HG02943 (cell line): ENCODE measurements at regions not wholly inside any gene's neighbourhood (a gene's known extent, or its start where the extent isn't known, plus 50 kb on each side); places are given as distances from the start of the nearest gene placed in this dataset.

Experiments used
- ATAC-seq: cut with Tn5 transposase; IDR thresholded peaks from one replicate; pipeline ENCODE4 v1.9.1; 2021; ENCODE audit warnings: mild to moderate bottlenecking, low read depth, moderate library complexity; ENCODE audit not compliant: unreplicated experiment

DNA sequence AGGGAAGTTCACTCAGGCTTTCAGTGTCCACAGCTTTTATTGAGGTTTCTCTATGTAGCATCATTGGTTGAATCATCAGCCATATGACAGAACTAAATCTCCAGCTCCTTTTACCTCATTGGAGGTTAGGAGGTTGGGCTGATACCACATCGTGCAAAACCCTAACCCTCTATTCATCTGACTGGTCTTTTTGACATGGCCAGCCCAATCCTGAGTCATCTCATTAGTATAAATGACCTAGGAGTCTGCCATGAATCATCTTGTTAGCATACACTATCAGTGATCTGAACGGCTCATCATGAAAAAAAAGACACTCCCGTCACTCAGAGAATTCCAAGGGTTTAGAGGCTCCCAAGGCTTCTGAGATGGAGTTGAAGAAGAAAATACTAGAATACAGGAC, 669.8 kb upstream of the POT1 start:
- ATAC-seq = no peak

DNA sequence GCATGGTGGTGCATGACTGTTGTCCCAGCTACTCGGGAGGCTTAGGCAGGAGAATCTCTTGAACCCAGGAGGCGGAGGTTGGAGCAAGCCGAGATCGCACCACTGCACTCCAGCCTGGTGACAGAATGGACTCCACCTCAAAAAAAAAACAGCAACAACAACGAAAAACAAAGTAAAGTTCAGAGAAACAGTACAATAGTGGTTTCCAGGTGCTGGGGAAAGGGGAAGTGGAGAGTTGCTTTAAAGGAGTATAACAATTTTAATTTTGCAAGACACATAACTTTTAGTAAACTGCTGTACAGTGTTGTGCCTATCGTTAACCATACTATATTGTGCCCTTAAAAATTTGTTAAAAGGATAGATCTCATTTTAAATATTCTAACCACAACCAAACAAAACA, 662.7 kb upstream of the POT1 start:
- ATAC-seq = no peak

DNA sequence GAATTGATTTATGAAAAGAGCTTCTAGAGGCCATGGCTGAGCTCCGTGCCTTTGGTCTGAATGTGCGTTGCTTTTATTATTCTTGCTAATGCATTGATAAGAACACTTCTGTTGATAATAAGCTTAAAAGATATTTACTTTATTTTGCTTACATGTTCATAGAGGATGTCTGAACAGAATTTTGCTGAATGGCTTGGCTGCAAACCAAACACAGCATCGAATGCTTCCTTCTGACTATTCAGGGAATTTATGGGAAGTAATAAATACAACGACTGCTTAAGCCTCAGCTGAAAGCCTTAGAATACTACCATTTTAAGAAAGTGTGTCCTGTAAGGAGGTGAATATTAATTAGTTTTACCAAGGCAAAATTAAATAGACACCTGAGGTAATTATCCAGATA, 643.5 kb upstream of the POT1 start:
- no peak for ATAC-seq

DNA sequence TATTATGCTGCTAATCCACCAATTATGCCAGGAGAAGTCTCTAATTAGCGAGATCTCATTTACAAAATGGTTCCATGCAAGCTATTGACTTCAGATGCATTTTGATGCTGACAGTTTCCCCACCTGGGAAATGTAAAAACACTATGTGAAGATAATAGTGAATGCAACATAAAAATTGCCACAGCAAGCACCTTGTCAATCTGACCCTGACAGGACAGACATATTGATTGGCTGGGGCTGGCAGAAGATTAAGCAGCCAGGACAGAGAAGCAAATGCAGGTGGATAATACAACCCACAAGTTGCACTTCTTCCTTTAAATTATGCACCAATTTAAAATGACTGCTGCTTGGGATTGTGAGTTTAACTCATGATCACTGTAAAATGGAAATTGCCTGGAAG, 642.8 kb upstream of the POT1 start:
- no peak for ATAC-seq

DNA sequence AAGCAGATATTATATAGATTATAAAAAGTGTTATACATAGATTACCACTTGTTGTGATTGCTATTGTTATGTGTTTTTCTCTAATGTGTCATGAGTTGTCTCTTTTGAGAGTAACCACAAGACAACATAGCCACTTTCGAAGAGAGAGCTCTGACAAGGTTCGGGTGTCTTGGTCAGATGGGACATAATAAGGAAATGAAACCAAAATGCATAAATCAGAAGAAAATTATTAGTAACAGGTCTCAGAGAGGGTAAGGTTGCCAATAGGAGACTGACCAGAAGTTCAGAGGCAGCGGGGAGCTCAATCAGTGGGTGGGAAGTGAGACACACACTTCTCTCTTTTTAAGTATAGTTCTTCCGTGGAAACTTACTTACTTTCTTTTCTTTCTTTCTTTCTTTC, 639.2 kb upstream of the POT1 start:
- no peak for ATAC-seq

DNA sequence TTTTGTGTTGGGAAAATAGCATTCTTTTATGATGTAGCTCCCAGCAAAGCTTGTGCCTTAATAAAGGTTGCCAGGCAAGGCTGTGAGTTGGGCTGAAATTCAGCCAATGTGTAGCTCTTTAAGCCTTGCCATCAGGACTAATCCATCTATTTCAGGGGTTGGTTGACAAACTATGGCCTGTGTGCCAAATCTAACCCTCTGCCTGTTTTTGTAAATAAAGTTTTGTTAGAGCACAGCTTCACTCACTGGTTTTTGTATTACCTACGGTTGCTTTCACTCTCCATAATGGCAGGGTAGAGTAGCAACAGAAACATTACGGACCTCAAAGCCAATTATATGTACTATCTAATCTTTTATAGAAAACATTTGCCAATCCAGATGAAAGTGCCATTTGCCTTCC, 638.1 kb upstream of the POT1 start:
- no peak for ATAC-seq

DNA sequence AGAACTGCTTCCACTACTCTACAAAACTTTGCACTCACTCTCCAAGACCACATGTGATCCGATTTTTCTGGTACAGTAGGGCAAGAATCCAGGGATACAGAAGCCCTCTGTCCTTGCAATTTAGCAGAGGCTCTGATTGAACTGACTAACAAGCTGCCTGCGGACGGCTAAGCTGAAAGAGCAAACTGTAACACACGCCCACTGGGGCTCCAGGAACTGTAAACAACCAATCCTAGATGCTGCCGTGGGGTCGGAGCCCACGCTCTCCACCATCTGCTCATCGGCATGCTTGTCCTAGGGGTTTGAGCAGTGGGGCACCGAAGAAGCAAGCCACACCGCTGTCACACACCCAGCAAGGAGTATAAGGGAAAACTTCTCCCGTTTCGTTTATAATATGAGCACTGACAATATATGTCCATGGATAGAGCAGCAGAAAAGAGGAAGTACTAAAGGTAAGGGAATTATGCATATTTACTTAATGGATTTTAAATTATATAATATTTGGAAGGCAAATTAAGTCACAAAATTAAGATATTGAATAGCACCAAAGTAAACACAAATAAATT, 634.4 kb upstream of the POT1 start:
- no peak for ATAC-seq

DNA sequence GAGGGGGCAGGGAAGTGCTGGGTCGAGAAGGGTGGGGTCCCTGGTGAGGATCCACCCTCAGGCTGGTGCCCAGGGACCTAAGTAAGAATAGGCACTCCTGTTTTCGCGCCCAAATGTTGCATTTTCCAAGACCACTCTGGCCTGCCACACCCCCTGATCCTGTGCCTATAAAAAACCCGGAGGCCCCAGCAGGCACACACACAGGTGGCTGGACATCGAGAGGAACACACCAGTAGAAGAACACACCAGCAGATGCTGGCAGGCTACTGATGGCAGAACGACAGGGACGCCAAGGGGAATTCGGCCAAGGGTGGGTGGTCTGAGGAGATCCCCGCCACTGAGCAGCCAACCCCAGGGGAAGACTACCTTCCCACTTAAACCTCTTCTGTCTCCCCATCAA, 633.9 kb upstream of the POT1 start:
- no peak for ATAC-seq

DNA sequence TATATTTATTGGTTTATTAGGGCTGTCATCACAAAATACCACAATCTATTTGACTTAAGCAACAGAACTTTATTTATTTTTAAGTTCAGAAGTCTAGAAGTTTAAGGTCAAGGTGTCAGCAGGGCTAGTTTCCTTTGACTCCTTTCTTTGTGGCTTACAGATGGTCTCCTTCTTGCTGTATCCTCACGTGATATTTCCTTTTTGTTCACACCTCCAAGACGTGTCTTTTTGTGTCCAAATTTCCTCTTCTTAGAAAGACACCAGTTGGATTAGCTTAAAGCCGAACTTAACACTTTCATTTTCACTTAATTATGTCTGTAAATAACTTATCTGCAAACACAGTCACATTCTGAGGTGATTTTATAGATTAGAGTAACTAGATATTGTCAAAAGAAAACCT, 631.4 kb upstream of the POT1 start:
- ATAC-seq = no peak

DNA sequence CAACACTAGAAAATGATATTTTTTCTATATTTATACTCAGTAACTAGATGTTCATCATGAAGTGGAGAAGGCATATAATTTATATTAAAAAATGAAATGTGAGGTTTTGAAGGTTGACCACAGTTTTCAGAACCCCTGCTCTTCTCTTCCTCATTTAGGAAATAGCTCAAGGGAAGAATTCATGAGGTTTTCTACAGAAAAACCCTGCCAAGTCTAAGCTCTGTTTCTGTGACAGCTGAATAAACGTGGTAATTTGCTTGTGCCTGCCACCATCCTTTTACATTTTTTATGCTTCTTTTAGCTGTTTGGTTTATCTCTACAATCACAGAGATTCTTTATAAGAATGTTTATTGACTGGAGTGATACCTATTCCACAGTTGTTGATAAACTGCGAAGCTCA, 630.3 kb upstream of the POT1 start:
- ATAC-seq = no peak

DNA sequence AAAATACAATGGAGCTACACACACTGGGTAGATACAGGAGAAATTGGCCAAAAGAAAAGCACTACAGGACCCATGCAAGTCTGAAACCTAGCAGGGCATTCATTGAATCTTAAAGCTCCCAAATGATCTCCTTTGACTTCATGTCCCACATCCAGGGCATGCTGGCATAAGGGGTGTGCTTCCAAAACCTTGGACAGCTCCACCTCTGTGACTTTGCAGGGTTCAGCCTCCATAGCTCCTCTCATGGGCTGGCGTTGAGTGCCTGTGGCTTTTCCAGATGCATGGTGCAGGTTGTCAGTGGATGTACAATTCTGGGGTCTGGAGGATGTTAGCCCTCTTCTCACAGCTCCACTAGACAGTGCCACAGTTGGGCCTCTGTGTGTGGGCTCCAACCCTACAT, 626.3 kb upstream of the POT1 start:
- ATAC-seq = no peak

DNA sequence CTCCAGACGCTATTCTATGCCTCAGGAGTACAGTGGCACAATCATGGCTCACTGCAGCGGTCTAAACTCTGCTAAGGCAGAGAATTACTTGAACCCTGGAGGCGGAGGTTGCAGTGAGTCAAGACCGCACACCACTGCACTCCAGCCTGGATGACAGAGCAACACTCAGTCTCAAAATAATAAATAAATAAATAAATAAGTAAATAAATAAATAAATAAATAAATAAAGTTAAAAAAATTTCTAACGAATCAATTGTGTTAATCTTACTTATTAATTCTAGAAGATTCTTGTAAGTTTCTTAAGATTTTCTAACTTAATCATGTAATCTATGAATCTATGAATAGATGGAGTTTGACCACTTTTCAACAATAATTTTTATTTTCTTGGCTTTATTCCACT, 621.4 kb upstream of the POT1 start:
- ATAC-seq = no peak

DNA sequence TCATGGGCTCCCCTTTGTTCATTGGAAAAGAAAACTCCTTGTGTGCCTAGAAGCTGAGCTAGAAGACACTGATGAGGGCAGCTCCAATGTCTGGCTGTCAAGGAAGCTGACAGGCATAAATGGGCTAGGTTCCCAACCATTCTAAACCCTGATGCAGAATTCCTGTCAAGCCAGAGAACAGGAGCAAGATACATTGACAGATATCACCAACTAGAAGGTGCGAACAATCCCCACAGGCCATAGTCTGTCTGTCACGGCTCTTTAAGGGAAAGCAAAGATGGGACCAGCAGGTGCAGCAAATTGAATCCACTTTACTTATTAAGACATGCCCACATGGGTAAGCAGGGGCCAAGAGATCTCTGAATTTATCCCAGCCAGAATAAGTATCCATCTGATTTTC, 617.9 kb upstream of the POT1 start:
- ATAC-seq = no peak

DNA sequence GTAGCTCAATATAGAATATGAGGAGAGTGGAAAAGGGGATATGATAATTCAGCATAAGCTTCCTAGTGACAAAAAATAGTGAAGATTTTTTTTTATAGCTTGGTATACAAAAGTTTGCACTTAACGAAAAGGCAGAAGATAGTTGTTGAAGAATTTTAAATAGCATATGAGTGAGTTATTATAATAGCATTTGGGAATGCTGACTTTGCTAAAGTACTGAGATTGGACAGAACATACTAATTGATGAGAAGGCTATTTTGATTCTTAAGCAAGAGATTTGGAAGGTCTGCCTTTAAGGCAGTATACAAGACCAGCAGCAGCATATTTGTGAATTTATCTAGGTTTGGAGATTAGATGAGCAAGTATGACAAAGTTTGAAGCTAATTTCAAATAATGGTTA, 600.9 kb upstream of the POT1 start:
- ATAC-seq = no peak

DNA sequence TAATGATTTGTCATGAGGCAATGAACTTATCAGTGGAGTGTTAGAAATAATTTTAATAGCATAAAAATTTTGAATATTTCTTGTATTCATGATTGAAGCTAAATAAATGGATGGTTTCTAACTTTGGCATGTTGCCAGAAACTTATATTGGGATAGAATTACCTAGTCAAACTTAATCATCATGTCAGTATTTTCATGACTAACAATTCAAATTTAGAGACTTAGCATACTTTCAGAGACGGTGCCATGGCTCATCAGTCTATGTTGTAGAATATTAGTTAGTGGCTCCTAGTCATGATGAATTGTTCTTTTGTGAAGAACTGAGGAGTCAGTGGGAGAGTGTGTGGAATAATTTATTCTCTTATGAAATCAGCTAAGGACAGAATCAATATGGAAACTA, 599.6 kb upstream of the POT1 start:
- ATAC-seq = no peak

DNA sequence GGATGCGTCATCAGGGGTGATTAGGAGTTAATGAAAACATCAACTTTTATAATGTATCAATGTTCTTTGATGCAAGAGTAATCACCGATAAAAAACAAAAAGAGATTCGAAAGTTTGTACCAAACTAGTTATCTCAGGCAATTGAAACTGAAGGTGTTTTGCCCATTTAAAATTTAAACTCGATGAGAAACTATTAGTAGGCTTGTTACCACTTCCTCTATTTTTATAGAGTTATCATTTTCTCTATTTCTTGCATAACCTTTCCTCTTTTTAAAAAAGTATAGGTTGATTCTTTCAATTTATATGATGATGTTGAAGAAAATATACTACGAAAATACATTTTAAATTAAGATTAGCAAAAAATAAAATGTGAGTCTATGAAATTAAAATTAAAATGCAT, 597.3 kb upstream of the POT1 start:
- ATAC-seq = no peak

DNA sequence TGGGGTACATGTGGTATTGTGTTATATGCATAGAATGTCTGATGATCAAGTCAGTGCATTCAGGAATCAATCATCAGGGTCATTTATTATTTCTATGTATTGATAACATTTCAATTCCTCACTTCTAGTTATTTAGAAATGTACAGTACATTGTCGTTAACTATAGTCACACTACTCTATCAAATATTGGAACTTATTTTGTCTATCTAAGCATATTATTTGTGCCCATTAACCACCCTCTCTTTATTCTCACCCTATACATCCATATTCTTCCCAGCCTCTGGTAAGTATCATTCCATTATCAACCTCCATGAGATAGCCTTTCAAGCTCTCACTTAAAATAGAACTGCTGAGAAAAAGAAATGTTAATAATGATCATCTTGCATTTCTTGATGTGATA, 596.5 kb upstream of the POT1 start:
- no peak for ATAC-seq

DNA sequence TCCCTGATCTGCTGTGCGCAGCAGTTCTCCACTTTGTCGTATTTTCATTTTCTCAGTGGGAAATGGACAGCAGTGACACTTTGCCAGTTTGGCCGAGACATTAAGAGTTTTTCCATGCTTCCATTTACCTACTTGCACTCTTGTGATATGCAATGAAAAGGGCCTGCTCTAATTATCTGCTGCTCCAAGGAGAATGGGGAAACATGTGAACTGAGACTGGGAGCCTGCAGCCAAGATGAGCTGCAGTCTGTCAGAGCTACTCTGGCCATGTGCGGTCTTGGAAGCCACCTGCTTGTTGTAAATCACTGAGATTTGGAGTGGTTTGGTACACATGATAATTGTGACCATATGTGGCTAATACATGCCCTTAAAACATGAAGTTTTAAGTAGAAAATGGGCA, 586.6 kb upstream of the POT1 start:
- no peak for ATAC-seq

DNA sequence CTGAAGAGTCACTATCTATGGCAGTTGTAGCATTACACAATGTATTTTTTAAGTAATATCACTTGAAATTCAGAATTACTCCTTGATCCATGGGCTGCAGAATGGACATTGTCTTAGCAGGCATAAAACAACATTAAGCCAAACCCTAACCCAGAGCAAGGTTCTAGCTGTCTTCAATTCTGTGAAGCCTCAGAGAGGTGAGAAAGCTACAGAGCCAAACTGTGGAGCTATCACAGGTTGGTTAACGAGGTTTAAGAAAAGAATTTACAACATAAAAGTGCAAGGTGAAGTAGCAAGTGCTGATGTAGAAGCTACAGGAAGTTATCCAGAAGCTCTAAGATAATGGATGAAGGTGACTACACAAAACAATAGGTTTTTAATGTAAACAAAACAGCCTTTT, 582.7 kb upstream of the POT1 start:
- ATAC-seq = no peak

DNA sequence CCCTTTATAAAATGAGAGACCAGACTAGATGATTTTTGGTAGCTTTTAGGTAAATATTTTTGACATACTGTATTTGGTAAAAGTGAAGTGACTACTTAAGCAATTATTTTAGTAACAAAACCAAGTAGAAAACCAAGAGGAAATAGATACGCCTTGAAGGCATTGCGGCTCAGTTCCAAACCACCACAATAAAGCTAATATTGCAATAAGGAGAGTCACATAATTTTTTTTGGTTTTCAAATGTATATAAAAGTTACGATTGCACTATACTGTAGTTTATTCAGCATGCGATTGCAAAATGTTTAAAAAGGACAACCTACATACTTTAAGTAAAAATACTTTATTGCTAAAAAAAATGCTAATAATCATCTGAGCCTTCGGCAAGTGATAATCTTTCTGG, 581.7 kb upstream of the POT1 start:
- ATAC-seq = no peak

DNA sequence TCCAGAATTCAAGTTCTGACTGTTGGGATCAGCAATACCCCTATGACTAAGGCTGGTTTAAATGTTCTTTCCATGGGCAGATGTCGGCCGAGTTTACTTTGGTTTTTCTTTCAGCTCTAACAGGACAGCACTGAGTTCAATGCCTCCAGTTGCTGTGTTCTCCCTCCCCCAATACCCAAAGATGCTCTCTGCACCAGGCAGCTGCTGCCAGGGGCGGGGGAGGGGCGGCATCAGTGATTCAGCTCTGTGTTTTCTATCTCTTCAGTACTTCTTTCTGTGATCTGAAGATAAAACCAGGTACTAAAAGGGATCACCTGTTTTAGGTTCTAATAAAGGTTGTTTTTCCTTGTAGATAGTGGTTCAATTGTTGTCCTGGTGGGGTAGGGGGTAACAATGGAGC, 576.7 kb upstream of the POT1 start:
- no peak for ATAC-seq

DNA sequence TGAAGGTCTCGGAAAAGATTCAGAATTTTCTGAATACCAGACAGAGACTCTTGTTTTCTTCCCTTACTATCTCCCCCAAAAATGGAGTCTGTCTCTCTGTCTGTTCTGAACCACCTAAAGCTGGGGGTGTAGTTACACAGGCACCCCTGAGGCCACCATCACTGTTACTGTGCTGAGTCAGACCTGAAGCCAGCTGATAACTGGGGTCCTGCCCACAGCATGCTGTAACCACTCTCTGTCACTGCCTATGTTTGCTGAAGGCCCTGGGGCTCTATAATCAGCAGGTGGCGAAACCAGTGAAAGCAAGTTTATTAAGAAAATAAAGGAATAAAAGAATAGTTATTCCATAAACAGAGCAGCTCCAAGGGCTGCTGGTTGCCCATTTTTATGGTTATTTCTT, 575.2 kb upstream of the POT1 start:
- ATAC-seq = no peak

DNA sequence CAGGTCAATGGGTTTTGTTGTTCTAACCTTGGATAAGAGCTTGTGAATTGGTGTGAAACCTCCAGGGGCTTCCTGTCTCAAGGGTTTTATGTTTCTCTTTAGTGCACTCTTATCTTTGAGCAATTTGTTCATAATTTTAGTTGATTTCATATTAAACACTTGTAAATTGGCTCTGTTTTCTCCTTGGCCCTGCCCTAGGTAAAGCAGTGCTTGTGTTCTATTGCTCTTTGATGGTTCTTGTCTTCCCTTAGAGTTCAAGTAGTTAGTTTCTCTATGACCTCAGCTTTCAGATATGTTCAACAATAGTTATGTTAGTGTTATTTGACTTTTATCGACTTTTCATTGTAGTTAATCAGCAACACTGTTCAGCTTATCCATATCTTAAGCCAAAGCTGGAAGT, 566.4 kb upstream of the POT1 start:
- no peak for ATAC-seq

DNA sequence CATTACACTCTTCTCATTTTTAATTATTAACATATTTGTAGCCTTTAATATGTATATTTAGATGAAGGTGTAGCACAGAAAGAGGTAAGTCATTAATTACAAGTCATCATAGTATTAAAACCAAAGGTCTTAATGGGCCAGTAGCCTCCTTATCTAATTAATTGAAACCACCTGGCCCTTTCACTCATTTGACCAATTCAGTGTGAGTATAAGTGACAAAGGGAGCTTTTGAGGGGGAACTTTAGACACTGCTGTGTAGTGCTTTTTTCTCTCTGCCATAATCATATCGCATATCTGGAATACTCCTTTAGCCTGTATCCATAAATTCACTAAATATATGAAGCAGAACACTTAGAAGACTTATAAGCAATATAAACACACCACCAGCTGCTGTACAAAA, 562.9 kb upstream of the POT1 start:
- ATAC-seq = no peak
